Endothelial cell of umbilical vein (primary cell): ENCODE measurements at regions not wholly inside any gene's neighbourhood (a gene's known extent, or its start where the extent isn't known, plus 50 kb on each side); places are given as distances from the start of the nearest gene placed in this dataset.
"Not testable (repeated sequence)": the region's sequence is repeated elsewhere in the genome, so short reads cannot be mapped to it uniquely, and the experiment has no call there.

Experiments
- BruUV-seq: library from RNA; stranded (reverse); fragments of 400-500 nt; replicated peaks from 2 replicates; lab custom pipeline; 2021; lab: Mats Ljungman, UMichigan
- CTCF ChIA-PET: fragments of 300-600, 350-600 bp; sonication (Branson Sonifier 250); formaldehyde crosslinking; loops from one replicate; lab custom pipeline; 2021; ENCODE audit warnings: antibody characterized with exemption, inconsistent platforms; lab: Charles Lee
- POLR2A ChIA-PET: fragments of 300-600, 350-600 bp; sonication (Branson Sonifier 250); formaldehyde crosslinking; loops from one replicate; lab custom pipeline; 2021; ENCODE audit warnings: antibody characterized with exemption, inconsistent platforms; lab: Charles Lee
- DNase-seq: peaks from one replicate; pipeline ENCODE4 v3.0.0-alpha.2; 2011; ENCODE audit warnings: low read depth, low spot score
- FAIRE-seq: peaks from 2 replicates; lab custom pipeline; 2011; peaks lifted over from hg19 to GRCh38; lab: Jason Lieb, UNC
- H2AFZ ChIP-seq: 2 replicates; pipeline ENCODE4 v1.6.0; 2012; ENCODE audit warnings: low read depth, low read length, control low read depth, inconsistent platforms
- H3K27ac ChIP-seq: 2 replicates; pipeline ENCODE4 v1.5.1; 2011; ENCODE audit warnings: low read depth, mild to moderate bottlenecking, control low read depth, low read length, moderate library complexity; ENCODE audit not compliant: insufficient read depth
- H3K27me3 ChIP-seq, 2 experiments: 2 replicates each; pipeline versions ENCODE4 v1.6.0 to v1.6.1; 2011; ENCODE audit warnings: low read length in 2 of 2, mixed read lengths in 1 of 2; ENCODE audit not compliant: control insufficient read depth in 2 of 2, insufficient read depth in 2 of 2
- H3K36me3 ChIP-seq, 2 experiments: 2 replicates in 1 of 2; 3 replicates in 1 of 2; pipeline ENCODE4 v1.5.1; 2011; ENCODE audit warnings: low read length in 2 of 2, mild to moderate bottlenecking in 1 of 2, moderate library complexity in 1 of 2; ENCODE audit not compliant: control insufficient read depth in 2 of 2, insufficient read depth in 2 of 2; ENCODE audit errors: extremely low read depth in 1 of 2
- H3K4me1 ChIP-seq: 3 replicates; pipeline ENCODE4 v1.5.1; 2011; ENCODE audit warnings: mild to moderate bottlenecking, low read length; ENCODE audit not compliant: control insufficient read depth, insufficient read depth; ENCODE audit errors: extremely low read depth
- H3K4me2 ChIP-seq: 2 replicates; pipeline ENCODE4 v1.6.1; 2011; ENCODE audit warnings: low read length, control low read depth, mixed read lengths; ENCODE audit not compliant: insufficient read depth
- H3K4me3 ChIP-seq, 3 experiments: fragments of 200-600 bp in 1 of 3; sonication (generic), shearing (Covaris generic) in 1 of 3; replicated peaks in 1 of 3; 2 replicates each; pipeline ENCODE4 v1.5.1; 2011 to 2016; ENCODE audit warnings: control low read depth in 3 of 3, low read length in 3 of 3, mild to moderate bottlenecking in 2 of 3, inconsistent platforms in 1 of 3, low read depth in 1 of 3, moderate library complexity in 1 of 3; ENCODE audit not compliant: insufficient read depth in 1 of 3
- H3K79me2 ChIP-seq: 2 replicates; pipeline ENCODE4 v1.6.0; 2012; ENCODE audit warnings: low read length, inconsistent platforms; ENCODE audit not compliant: control insufficient read depth, insufficient read depth
- H3K9ac ChIP-seq: replicated peaks from 2 replicates; pipeline ENCODE3; 2011; ENCODE audit warnings: low read length, control low read depth; ENCODE audit not compliant: insufficient read depth; ENCODE audit errors: extremely low read depth
- H3K9me1 ChIP-seq: replicated peaks from 3 replicates; pipeline ENCODE4 v1.6.0; 2011; ENCODE audit warnings: mild to moderate bottlenecking, low read length; ENCODE audit not compliant: control insufficient read depth, insufficient read depth; ENCODE audit errors: extremely low read depth
- H3K9me3 ChIP-seq: replicated peaks from 2 replicates; pipeline ENCODE4 v1.5.1; 2012; ENCODE audit warnings: low read length, inconsistent platforms; ENCODE audit not compliant: control insufficient read depth, insufficient read depth
- H4K20me1 ChIP-seq: replicated peaks from 2 replicates; pipeline ENCODE3; 2011; ENCODE audit warnings: mild to moderate bottlenecking, low read length; ENCODE audit not compliant: control insufficient read depth, insufficient read depth; ENCODE audit errors: extremely low read depth
- CTCF ChIP-seq, 2 donors: IDR thresholded peaks; 1 replicate in 1 of 2; 2 replicates in 1 of 2; pipeline ENCODE4 v1.5.1; 2011; ENCODE audit warnings: low read length in 2 of 2, mild to moderate bottlenecking in 2 of 2, moderate library complexity in 2 of 2, control low read depth in 1 of 2, inconsistent platforms in 1 of 2, low read depth in 1 of 2; ENCODE audit not compliant: insufficient read depth in 1 of 2; ENCODE audit errors: extremely low read depth in 1 of 2
- EZH2 ChIP-seq: IDR thresholded peaks from 2 replicates; pipeline ENCODE4 v1.6.1; 2012; ENCODE audit warnings: borderline replicate concordance, low read depth, mild to moderate bottlenecking, moderate library complexity, low read length, inconsistent platforms; ENCODE audit not compliant: severe bottlenecking
- FOS ChIP-seq: IDR thresholded peaks from 2 replicates; pipeline ENCODE4 v1.6.1; 2011; ENCODE audit warnings: mild to moderate bottlenecking, low read length, moderate library complexity, borderline replicate concordance; ENCODE audit not compliant: insufficient read depth
- GATA2 ChIP-seq: IDR thresholded peaks from 2 replicates; pipeline ENCODE4 v1.7.0; 2011; ENCODE audit warnings: low read depth, mild to moderate bottlenecking, moderate library complexity, mixed read lengths, low read length; ENCODE audit not compliant: insufficient read length, insufficient read depth
- JUN ChIP-seq: IDR thresholded peaks from 2 replicates; pipeline ENCODE4 v1.6.1; 2011; ENCODE audit warnings: borderline replicate concordance, low read depth; ENCODE audit not compliant: insufficient read length, insufficient read depth
- MAX ChIP-seq: IDR thresholded peaks from 2 replicates; pipeline ENCODE4 v1.6.1; 2011; ENCODE audit not compliant: insufficient read depth, insufficient read length
- MYC ChIP-seq: IDR thresholded peaks from one replicate; pipeline ENCODE4 v1.6.1; 2011; ENCODE audit warnings: mild to moderate bottlenecking, low read depth, low read length
- POLR2A ChIP-seq: IDR thresholded peaks from 2 replicates; pipeline ENCODE4 v1.6.1; 2012; ENCODE audit warnings: low read depth, mild to moderate bottlenecking, control low read depth, low read length
- POLR2AphosphoS5 ChIP-seq: IDR thresholded peaks from 2 replicates; pipeline ENCODE4 v1.6.1; 2012; ENCODE audit warnings: low read depth, mild to moderate bottlenecking, control low read depth, low read length, moderate library complexity; ENCODE audit not compliant: insufficient read depth
- dilution Hi-C: fragments of 300-500 bp; cut with MboI; formaldehyde crosslinking; loops from one replicate; pipeline ENCODE4 v1.15.0; 2019; ENCODE audit warnings: low sequenced_read_pairs; ENCODE audit not compliant: extremely low pct_ligation_motif_present
- intact Hi-C: fragments of 100-400 bp; cut with micrococcal nuclease; formaldehyde crosslinking; loops from one replicate; pipeline ENCODE4 v1.10.0; 2022

- no peaks in the 10 kb centered on the region for H3K79me2 ChIP-seq
- H2AFZ ChIP-seq = no peak overlapping the region
- no peak overlapping the region for H3K27ac ChIP-seq
- intact Hi-C loops = no loop called here
- no peaks in the 10 kb centered on the region for H3K27me3 ChIP-seq
- no peaks in the 10 kb centered on the region for H3K9me1 ChIP-seq
- no peak overlapping the region for H3K4me2 ChIP-seq
- no peak for FAIRE-seq
- H4K20me1 ChIP-seq = no peaks in the 10 kb centered on the region
- BruUV-seq = no TSS peak
- H3K36me3 ChIP-seq = no peaks in the 10 kb centered on the region
- no peaks in the 10 kb centered on the region for H3K9me3 ChIP-seq
- dilution Hi-C loops = no loop called here
- no peaks in the 10 kb centered on the region for H3K4me1 ChIP-seq
- no peak for DNase-seq
- H3K9ac ChIP-seq = no peak overlapping the region
- CTCF ChIA-PET = no interaction called here
- H3K4me3 ChIP-seq = no peak overlapping the region
- POLR2A ChIA-PET = no interaction called here
- TF ChIP-seq POLR2AphosphoS5 = no peak
These were observed 99.8 kb downstream of the CCDC71L start for GRCh38 chr7:106561151-106561550.

- Histone ChIP-seq H3K36me3 (no peaks in the 10 kb centered on the region), H3K27me3 (no peaks in the 10 kb centered on the region), H3K4me3 (no peak overlapping the region), H2AFZ (no peak overlapping the region), H3K4me2 (no peak overlapping the region), H3K27ac (no peak overlapping the region), H3K4me1 (no peaks in the 10 kb centered on the region), H4K20me1 (no peaks in the 10 kb centered on the region), H3K79me2 (no peaks in the 10 kb centered on the region), H3K9me1 (no peaks in the 10 kb centered on the region), H3K9me3 (no peaks in the 10 kb centered on the region), H3K9ac (no peak overlapping the region)
- dilution Hi-C loops = no loop called here
- CTCF ChIA-PET = no interaction called here
- TF ChIP-seq POLR2AphosphoS5 = no peak
- TF ChIP-seq JUN = no peak
- no peak for TF ChIP-seq FOS
- TF ChIP-seq EZH2 = no peak
- no peak for TF ChIP-seq POLR2A
- no peak for TF ChIP-seq GATA2
- TF ChIP-seq MAX = no peak
- TF ChIP-seq MYC = no peak
- TF ChIP-seq CTCF (IDR thresholded peaks at IDR 0.05; ENCODE audit: extremely low read depth in 1 of 2, insufficient read depth in 1 of 2, low read depth in 1 of 2, low read length in 2 of 2) = no peak
- no TSS peak for BruUV-seq
- DNase-seq = no peak
- no peak for FAIRE-seq
- POLR2A ChIA-PET = no interaction called here
- intact Hi-C loops = no loop called here
These were observed 100.5 kb downstream of the CCDC71L start for GRCh38 chr7:106560482-106560881.

GRCh38 chr7:106556244-106556643 is 104.7 kb downstream of the CCDC71L start:
- dilution Hi-C loops, H2AFZ ChIP-seq, H3K4me3 ChIP-seq, H3K4me2 ChIP-seq, H3K36me3 ChIP-seq, H3K27ac ChIP-seq, BruUV-seq, intact Hi-C loops, H3K9ac ChIP-seq, DNase-seq, H3K4me1 ChIP-seq, H3K79me2 ChIP-seq, H4K20me1 ChIP-seq, FAIRE-seq, POLR2A ChIA-PET, H3K9me1 ChIP-seq, H3K27me3 ChIP-seq, H3K9me3 ChIP-seq: not testable (repeated sequence)
- CTCF ChIA-PET = interaction anchor here (1.8 kb wide), 1 partner anchor 34 kb away, joined by 5 read pairs; no protein-coding TSS in a partner anchor
